ENCODE measurements at regions not wholly inside any gene's neighbourhood (a gene's known extent, or its start where the extent isn't known, plus 50 kb on each side); places are given as distances from the start of the nearest gene placed in this dataset.

DNA sequence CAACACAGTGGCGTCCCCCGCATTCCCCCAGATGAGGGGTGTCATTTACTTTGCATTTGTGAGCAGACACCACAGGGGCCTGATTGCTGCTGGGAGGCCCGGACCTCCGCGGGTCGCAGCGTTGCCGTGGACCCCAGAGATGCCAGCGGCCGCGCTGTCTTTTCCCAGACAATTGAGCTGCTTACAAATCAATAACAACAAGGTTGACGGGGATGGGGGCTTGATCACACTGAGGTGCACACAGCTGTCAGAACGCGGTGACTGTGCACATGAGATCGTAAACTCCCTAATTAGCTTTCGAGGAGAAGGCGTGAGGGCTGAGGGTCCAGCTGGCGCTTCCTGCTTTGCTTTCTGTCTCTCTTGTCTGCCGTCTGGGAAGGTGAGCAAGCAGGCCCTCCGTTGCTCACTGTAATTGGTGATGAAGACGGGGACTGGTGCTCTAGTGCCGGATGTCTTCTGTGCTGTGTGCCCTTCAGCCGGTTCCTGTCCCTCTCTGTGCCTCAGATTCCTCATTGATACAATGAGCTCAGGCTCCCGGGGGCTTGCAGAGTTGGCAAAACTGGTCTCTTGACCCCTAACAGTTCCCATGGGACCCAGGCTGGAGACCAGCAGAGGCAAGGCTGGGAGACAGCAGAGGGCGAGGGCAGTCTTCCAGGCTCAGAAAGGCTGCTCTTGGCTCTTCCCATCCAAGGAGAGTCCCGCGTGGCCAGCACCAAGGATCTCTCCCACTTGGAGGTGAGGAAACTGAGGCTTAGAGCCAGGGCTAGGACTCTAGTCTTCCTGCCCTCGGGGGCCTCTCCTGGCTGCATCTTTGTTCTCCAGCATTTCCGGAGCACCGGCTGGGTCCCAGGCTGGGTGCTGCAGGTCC is 126.0 kb upstream of the PMEPA1 start:
- no peak overlapping the region for H3K18ac ChIP-seq (ENCODE audit: low read depth, low read length)
- no peaks in the 10 kb centered on the region for H3K9me1 ChIP-seq (ENCODE audit: insufficient read depth, low read length)
- no peak overlapping the region for H3K27ac ChIP-seq (ENCODE audit: insufficient read depth, low read length)
- H4K8ac ChIP-seq (ENCODE audit: low read depth in 2 of 2, low read length in 2 of 2) = no peak overlapping the region
- H3K56ac ChIP-seq (ENCODE audit: extremely low read depth, insufficient read depth, low read length) = no peak overlapping the region
- no peak overlapping the region for H3K4me3 ChIP-seq (ENCODE audit: insufficient read depth, low read depth, low read length)
- intact Hi-C loops (cut with micrococcal nuclease) (no loop called here), dilution Hi-C loops (cut with HindIII; ENCODE audit: low sequenced_read_pairs, unreplicated experiment) (no loop called here), in situ Hi-C loops (cut with MboI; ENCODE audit: low sequenced_read_pairs) (no loop called here)
- no peaks in the 10 kb centered on the region for H3K36me3 ChIP-seq (ENCODE audit: control insufficient read depth, insufficient read depth, low read length)
- ChIA-PET CTCF (no interaction called here), POLR2A (ENCODE audit: unreplicated experiment) (no interaction called here)
- WGBS, 2 experiments (ENCODE audit: extremely low coverage in 2 of 2, insufficient read length in 1 of 2) = 61% methylated on average over 11 of the region's 30 CpGs; no CpG with 5 or more reads in 1 of the 2 experiments
- H3K9me3 ChIP-seq (ENCODE audit: control insufficient read depth, insufficient read depth, low read length) = no peaks in the 10 kb centered on the region
- H2AFZ ChIP-seq (replicated peaks; ENCODE audit: low read length, poor library complexity) = no peak overlapping the region
- no peak overlapping the region for H2BK15ac ChIP-seq (ENCODE audit: low read depth, low read length)
- H2AK5ac ChIP-seq (ENCODE audit: low read depth, low read length) = no peak overlapping the region
- ATAC-seq (ENCODE audit: low read depth) (no peak), DNase-seq (no peak)
- H3K9ac ChIP-seq (ENCODE audit: low read depth, low read length) = no peak overlapping the region
- H3K79me1 ChIP-seq (ENCODE audit: low read depth in 1 of 2, low read length in 2 of 2) = no peaks in the 10 kb centered on the region
- no peak overlapping the region for H3K14ac ChIP-seq (replicated peaks; ENCODE audit: low read depth, low read length)
- no peak overlapping the region for H2AK9ac ChIP-seq (replicated peaks; ENCODE audit: low read depth, low read length, poor library complexity)
- no peak overlapping the region for H3K23ac ChIP-seq (ENCODE audit: low read depth, low read length)
- H3K27me3 ChIP-seq (ENCODE audit: control insufficient read depth, insufficient read depth, low read length) = peaks cover 15% of the 10 kb centered on the region
- H4K91ac ChIP-seq (ENCODE audit: insufficient read depth, low read depth, low read length) = no peak overlapping the region
- no TSS peak for BruUV-seq (replicated peaks)
- H2BK20ac ChIP-seq (ENCODE audit: low read depth, low read length) = no peak overlapping the region
- TF ChIP-seq RAD21 (IDR thresholded peaks at IDR 0.05; ENCODE audit: low read length) (no peak), CEBPB (IDR thresholded peaks at IDR 0.05; ENCODE audit: low read depth, low read length) (no peak), NFE2L2 (IDR thresholded peaks at IDR 0.05; ENCODE audit: low read depth, low read length) (no peak), SMC3 (IDR thresholded peaks at IDR 0.05; ENCODE audit: low read depth, low read length) (no peak), BHLHE40 (IDR thresholded peaks at IDR 0.05; ENCODE audit: low read depth, low read length) (no peak), FOS (IDR thresholded peaks at IDR 0.05; ENCODE audit: low read depth, low read length) (no peak), MAFK (IDR thresholded peaks at IDR 0.05; ENCODE audit: low read depth, low read length) (no peak), CHD1 (IDR thresholded peaks at IDR 0.05; ENCODE audit: low read depth, low read length) (no peak), POLR2A (IDR thresholded peaks at IDR 0.05; ENCODE audit: low read depth, low read length) (no peak), MAZ (IDR thresholded peaks at IDR 0.05; ENCODE audit: borderline replicate concordance, low read depth, low read length) (no peak), MXI1 (IDR thresholded peaks at IDR 0.05; ENCODE audit: borderline replicate concordance, low read depth, low read length) (no peak), RFX5 (IDR thresholded peaks at IDR 0.05; ENCODE audit: low read depth, low read length) (no peak), RCOR1 (IDR thresholded peaks at IDR 0.05; ENCODE audit: insufficient replicate concordance, low read length) (no peak)
- TF ChIP-seq, protein P1, sequence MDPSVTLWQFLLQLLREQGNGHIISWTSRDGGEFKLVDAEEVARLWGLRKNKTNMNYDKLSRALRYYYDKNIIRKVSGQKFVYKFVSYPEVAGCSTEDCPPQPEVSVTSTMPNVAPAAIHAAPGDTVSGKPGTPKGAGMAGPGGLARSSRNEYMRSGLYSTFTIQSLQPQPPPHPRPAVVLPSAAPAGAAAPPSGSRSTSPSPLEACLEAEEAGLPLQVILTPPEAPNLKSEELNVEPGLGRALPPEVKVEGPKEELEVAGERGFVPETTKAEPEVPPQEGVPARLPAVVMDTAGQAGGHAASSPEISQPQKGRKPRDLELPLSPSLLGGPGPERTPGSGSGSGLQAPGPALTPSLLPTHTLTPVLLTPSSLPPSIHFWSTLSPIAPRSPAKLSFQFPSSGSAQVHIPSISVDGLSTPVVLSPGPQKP (IDR thresholded peaks at IDR 0.05; ENCODE audit: borderline replicate concordance, low read depth, low read length) = no peak
- TF ChIP-seq, protein P2, sequence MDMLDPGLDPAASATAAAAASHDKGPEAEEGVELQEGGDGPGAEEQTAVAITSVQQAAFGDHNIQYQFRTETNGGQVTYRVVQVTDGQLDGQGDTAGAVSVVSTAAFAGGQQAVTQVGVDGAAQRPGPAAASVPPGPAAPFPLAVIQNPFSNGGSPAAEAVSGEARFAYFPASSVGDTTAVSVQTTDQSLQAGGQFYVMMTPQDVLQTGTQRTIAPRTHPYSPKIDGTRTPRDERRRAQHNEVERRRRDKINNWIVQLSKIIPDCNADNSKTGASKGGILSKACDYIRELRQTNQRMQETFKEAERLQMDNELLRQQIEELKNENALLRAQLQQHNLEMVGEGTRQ (IDR thresholded peaks at IDR 0.05; ENCODE audit: low read depth, low read length) = no peak
- TF ChIP-seq, protein P3, sequence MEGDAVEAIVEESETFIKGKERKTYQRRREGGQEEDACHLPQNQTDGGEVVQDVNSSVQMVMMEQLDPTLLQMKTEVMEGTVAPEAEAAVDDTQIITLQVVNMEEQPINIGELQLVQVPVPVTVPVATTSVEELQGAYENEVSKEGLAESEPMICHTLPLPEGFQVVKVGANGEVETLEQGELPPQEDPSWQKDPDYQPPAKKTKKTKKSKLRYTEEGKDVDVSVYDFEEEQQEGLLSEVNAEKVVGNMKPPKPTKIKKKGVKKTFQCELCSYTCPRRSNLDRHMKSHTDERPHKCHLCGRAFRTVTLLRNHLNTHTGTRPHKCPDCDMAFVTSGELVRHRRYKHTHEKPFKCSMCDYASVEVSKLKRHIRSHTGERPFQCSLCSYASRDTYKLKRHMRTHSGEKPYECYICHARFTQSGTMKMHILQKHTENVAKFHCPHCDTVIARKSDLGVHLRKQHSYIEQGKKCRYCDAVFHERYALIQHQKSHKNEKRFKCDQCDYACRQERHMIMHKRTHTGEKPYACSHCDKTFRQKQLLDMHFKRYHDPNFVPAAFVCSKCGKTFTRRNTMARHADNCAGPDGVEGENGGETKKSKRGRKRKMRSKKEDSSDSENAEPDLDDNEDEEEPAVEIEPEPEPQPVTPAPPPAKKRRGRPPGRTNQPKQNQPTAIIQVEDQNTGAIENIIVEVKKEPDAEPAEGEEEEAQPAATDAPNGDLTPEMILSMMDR (conservative IDR thresholded peaks at IDR 0.05; ENCODE audit: low read depth, low read length) = no peak
- H4K5ac ChIP-seq (ENCODE audit: low read depth, low read length) = no peak overlapping the region
- no peak overlapping the region for H3K4me2 ChIP-seq (ENCODE audit: low read depth, low read length)
- no peak overlapping the region for H2BK120ac ChIP-seq (ENCODE audit: low read depth, low read length)
- no peak overlapping the region for H2BK5ac ChIP-seq (ENCODE audit: low read depth, low read length, poor library complexity, severe bottlenecking)
- no peak overlapping the region for H3K4ac ChIP-seq (ENCODE audit: low read depth, low read length)
- H4K20me1 ChIP-seq (ENCODE audit: insufficient read depth, low read length) = no peaks in the 10 kb centered on the region; the same call in 1 of the 2 replicates
- H3K4me1 ChIP-seq (ENCODE audit: control insufficient read depth, insufficient read depth, low read length) = no peaks in the 10 kb centered on the region

All from IMR-90 (cell line).